Chondrocyte (in vitro differentiated cells): ENCODE measurements at regions not wholly inside any gene's neighbourhood (a gene's known extent, or its start where the extent isn't known, plus 50 kb on each side); places are given as distances from the start of the nearest gene placed in this dataset.

Source experiments
- DNase-seq: peaks from one replicate; pipeline ENCODE4 v3.0.0; 2021; ENCODE audit warnings: mixed read lengths, low spot score
- H3K27ac Mint-ChIP-seq: one replicate; pipeline ENCODE4 v1.8.0; 2021; ENCODE audit warnings: mild to moderate bottlenecking, moderate library complexity, mixed read lengths; ENCODE audit not compliant: unreplicated experiment
- H3K27me3 Mint-ChIP-seq: 2 replicates; pipeline ENCODE4 v1.8.0; 2021; ENCODE audit warnings: low read depth, mixed read lengths
- H3K36me3 Mint-ChIP-seq: 2 replicates; pipeline ENCODE4 v1.8.0; 2021; ENCODE audit warnings: low read depth, mixed read lengths
- H3K4me1 Mint-ChIP-seq: 2 replicates; pipeline ENCODE4 v1.8.0; 2021; ENCODE audit warnings: low read depth, mild to moderate bottlenecking, mixed read lengths
- H3K4me3 Mint-ChIP-seq: one replicate; pipeline ENCODE4 v1.8.0; 2021; ENCODE audit warnings: mild to moderate bottlenecking, moderate library complexity, mixed read lengths; ENCODE audit not compliant: unreplicated experiment
- H3K9me3 Mint-ChIP-seq: 2 replicates; pipeline ENCODE4 v1.8.0; 2021; ENCODE audit warnings: low read depth, mixed read lengths
- CTCF ChIP-seq: fragments of 200-600 bp; sonication (generic); IDR thresholded peaks from 2 replicates; pipeline ENCODE4 v1.5.0; 2021; ENCODE audit warnings: antibody characterized with exemption, mild to moderate bottlenecking, moderate library complexity

DNA sequence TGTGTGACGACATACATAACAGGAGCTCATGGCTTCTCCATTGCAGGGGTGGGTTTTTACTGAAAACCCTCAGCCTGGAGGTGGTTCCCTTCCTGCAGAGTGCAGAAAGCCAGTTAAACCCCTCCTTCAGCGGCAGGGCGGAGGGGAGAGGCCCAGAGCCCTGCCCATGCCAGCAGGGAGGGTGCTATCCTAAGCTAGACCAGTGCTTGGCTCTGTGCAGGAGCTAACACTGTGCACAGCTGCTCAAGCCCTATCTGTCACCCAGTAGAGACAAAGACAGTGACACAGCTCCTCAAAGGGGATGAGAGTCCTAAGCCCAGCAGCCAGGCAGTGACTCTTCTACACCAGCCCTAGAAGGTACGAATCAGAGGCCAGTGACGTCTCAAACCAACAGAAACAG is 70.0 kb upstream of the ZSWIM6 start:
- TF ChIP-seq CTCF, result no peak
- no peaks in the 10 kb centered on the region for H3K4me1 Mint-ChIP-seq

GRCh38 chr5:61263072-61263471 is 69.0 kb upstream of the ZSWIM6 start:
- H3K27me3 Mint-ChIP-seq, result no peaks in the 10 kb centered on the region
- no peaks in the 10 kb centered on the region for H3K36me3 Mint-ChIP-seq
- no peak for DNase-seq
- no peak overlapping the region for H3K4me3 Mint-ChIP-seq
- no peak overlapping the region for H3K27ac Mint-ChIP-seq
- no peak for TF ChIP-seq CTCF
- H3K4me1 Mint-ChIP-seq, result no peaks in the 10 kb centered on the region
- no peaks in the 10 kb centered on the region for H3K9me3 Mint-ChIP-seq

More for the DNA sequence above, 70.0 kb upstream of the ZSWIM6 start:
- no peaks in the 10 kb centered on the region for H3K9me3 Mint-ChIP-seq
- no peaks in the 10 kb centered on the region for H3K36me3 Mint-ChIP-seq
- no peak for DNase-seq
- H3K4me3 Mint-ChIP-seq, result no peak overlapping the region
- H3K27ac Mint-ChIP-seq, result no peak overlapping the region
- H3K27me3 Mint-ChIP-seq, result no peaks in the 10 kb centered on the region

- Mint-ChIP-seq H3K27me3 (no peaks in the 10 kb centered on the region), H3K27ac (no peak overlapping the region), H3K9me3 (no peaks in the 10 kb centered on the region), H3K4me1 (no peaks in the 10 kb centered on the region), H3K4me3 (no peak overlapping the region), H3K36me3 (no peaks in the 10 kb centered on the region)
- TF ChIP-seq CTCF, result no peak
- no peak for DNase-seq
Measured at GRCh38 chr5:61263561-61264272, 68.3 kb upstream of the ZSWIM6 start.

- H3K36me3 Mint-ChIP-seq, result no peaks in the 10 kb centered on the region
Measured at GRCh38 chr5:61264273-61264661, 67.8 kb upstream of the ZSWIM6 start.

GRCh38 chr5:61267116-61267515 is 64.9 kb upstream of the ZSWIM6 start:
- TF ChIP-seq CTCF, result no peak
- DNase-seq, result no peak
- Mint-ChIP-seq H3K36me3 (no peaks in the 10 kb centered on the region), H3K9me3 (no peaks in the 10 kb centered on the region), H3K27me3 (no peaks in the 10 kb centered on the region), H3K27ac (no peak overlapping the region), H3K4me3 (no peak overlapping the region), H3K4me1 (no peaks in the 10 kb centered on the region)

More at GRCh38 chr5:61264273-61264661, 67.8 kb upstream of the ZSWIM6 start:
- Mint-ChIP-seq H3K27ac (no peak overlapping the region), H3K4me3 (no peak overlapping the region), H3K27me3 (no peaks in the 10 kb centered on the region), H3K9me3 (no peaks in the 10 kb centered on the region), H3K4me1 (no peaks in the 10 kb centered on the region)
- TF ChIP-seq CTCF, result no peak
- DNase-seq, result no peak
